HepG2 (cell line): ENCODE measurements at regions not wholly inside any gene's neighbourhood (a gene's known extent, or its start where the extent isn't known, plus 50 kb on each side); places are given as distances from the start of the nearest gene placed in this dataset.

Experiments used
- ATAC-seq: fragments of 200-7000 bp; cut with Tn5 transposase; 3 replicates; pipeline ENCODE4 v1.9.1; 2020; ENCODE audit warnings: mild to moderate bottlenecking, moderate library complexity
- BruUV-seq: library from RNA; stranded (reverse); fragments of 400-500 nt; replicated peaks from 2 replicates; lab custom pipeline; 2021; lab: Mats Ljungman, UMichigan
- CTCF ChIA-PET: fragments of 300-600 bp; formaldehyde crosslinking; extraction: SDS; loops from one replicate; lab custom pipeline; 2021; ENCODE audit warnings: low total read pairs, inconsistent platforms, low intra/inter-chr PET ratio; lab: Yijun Ruan, JAX
- POLR2A ChIA-PET: fragments of 350-600 bp; sonication (Branson Sonifier 250); formaldehyde crosslinking; loops from one replicate; lab custom pipeline; 2020; ENCODE audit warnings: antibody characterized with exemption, inconsistent platforms; lab: Yijun Ruan, JAX
- DNase-seq: peaks from one replicate; pipeline ENCODE4 v3.0.0-alpha.2; 2015; ENCODE audit warnings: low spot score
- FAIRE-seq: peaks from 3 replicates; lab custom pipeline; 2011; peaks lifted over from hg19 to GRCh38; lab: Jason Lieb, UNC
- H2AFZ ChIP-seq: one replicate; pipeline ENCODE4 v1.6.1; 2011; ENCODE audit warnings: low read length, inconsistent platforms
- H3K27ac ChIP-seq: fragments of 300-600 bp; 3 replicates; pipeline ENCODE4 v1.8.0; 2011; ENCODE audit warnings: mixed run types, mild to moderate bottlenecking, mixed read lengths, low read length, inconsistent platforms; ENCODE audit not compliant: insufficient read depth; ENCODE audit errors: extremely low read length
- H3K27me3 ChIP-seq, 2 experiments: fragments of 200-600 bp in 1 of 2; 2 replicates in 1 of 2; 3 replicates in 1 of 2; pipeline versions ENCODE4 v1.6.0 to v1.8.0; 2011; ENCODE audit warnings: low read length in 2 of 2, mild to moderate bottlenecking in 2 of 2, moderate library complexity in 2 of 2, inconsistent platforms in 1 of 2; ENCODE audit not compliant: insufficient read depth in 2 of 2, control insufficient read depth in 1 of 2
- H3K36me3 ChIP-seq, 2 experiments: fragments of 200-600 bp in 1 of 2; replicated peaks in 1 of 2; 2 replicates in 1 of 2; 3 replicates in 1 of 2; pipeline versions ENCODE4 v1.5.1 to v1.8.0; 2011; ENCODE audit warnings: low read length in 2 of 2, inconsistent platforms in 1 of 2; ENCODE audit not compliant: insufficient read depth in 2 of 2, control insufficient read depth in 1 of 2
- H3K4me1 ChIP-seq: 2 replicates; pipeline ENCODE4 v1.5.1; 2012; ENCODE audit warnings: low read length, inconsistent platforms; ENCODE audit not compliant: insufficient read depth
- H3K4me2 ChIP-seq: 2 replicates; pipeline ENCODE4 v1.6.0; 2011; ENCODE audit warnings: low read depth, low read length, inconsistent platforms
- H3K4me3 ChIP-seq, 3 experiments: fragments of 200-600 bp in 1 of 3; sonication (generic), shearing (Covaris generic) in 1 of 3; replicated peaks in 1 of 3; 2 replicates each; pipeline ENCODE4 v1.5.1; 2011 to 2016; ENCODE audit warnings: low read length in 3 of 3, inconsistent platforms in 2 of 3, low read depth in 2 of 3, mild to moderate bottlenecking in 2 of 3, control low read depth in 1 of 3, mixed read lengths in 1 of 3; ENCODE audit not compliant: insufficient read depth in 1 of 3
- H3K79me2 ChIP-seq: one replicate; pipeline ENCODE4 v1.6.1; 2011; ENCODE audit warnings: low read length, inconsistent platforms; ENCODE audit not compliant: insufficient read depth
- H3K9ac ChIP-seq: 2 replicates; pipeline ENCODE4 v1.6.0; 2011; ENCODE audit warnings: mild to moderate bottlenecking, low read depth, low read length, inconsistent platforms; ENCODE audit not compliant: insufficient read depth
- H3K9me3 ChIP-seq: 2 replicates; pipeline ENCODE4 v1.5.1; 2012; ENCODE audit warnings: mild to moderate bottlenecking, low read length
- H4K20me1 ChIP-seq: 2 replicates; pipeline ENCODE4 v1.6.0; 2011; ENCODE audit warnings: inconsistent platforms, mild to moderate bottlenecking, low read length, moderate library complexity; ENCODE audit not compliant: insufficient read depth
- ATF5 ChIP-seq: sonication (generic); formaldehyde crosslinking; IDR thresholded peaks from 2 replicates; pipeline ENCODE4 v1.4.0; 2020; ENCODE audit warnings: mild to moderate bottlenecking, low read depth, missing genetic modification reagents
- CTCF ChIP-seq: sonication (generic); formaldehyde crosslinking; IDR thresholded peaks from 2 replicates; pipeline ENCODE4 v1.5.0; 2020; ENCODE audit warnings: mild to moderate bottlenecking, missing genetic modification reagents, moderate library complexity
- FOSL2 ChIP-seq: sonication (generic); formaldehyde crosslinking; IDR thresholded peaks from 2 replicates; pipeline ENCODE4 v1.4.0; 2020; ENCODE audit warnings: missing genetic modification reagents
- MTERF4 ChIP-seq: sonication (generic); formaldehyde crosslinking; IDR thresholded peaks from 2 replicates; pipeline ENCODE4 v1.8.0; 2023; ENCODE audit warnings: mild to moderate bottlenecking, missing genetic modification reagents
- SMYD3 ChIP-seq: sonication (generic); formaldehyde crosslinking; IDR thresholded peaks from 2 replicates; pipeline ENCODE4 v1.8.1; 2023; ENCODE audit warnings: mild to moderate bottlenecking, missing genetic modification reagents
- ZC3H4 ChIP-seq: sonication (generic); formaldehyde crosslinking; IDR thresholded peaks from 2 replicates; pipeline ENCODE4 v1.4.0; 2020; ENCODE audit warnings: missing genetic modification reagents, borderline replicate concordance
- ZNF136 ChIP-seq: sonication (generic); formaldehyde crosslinking; IDR thresholded peaks from 2 replicates; pipeline ENCODE4 v1.8.1; 2022; ENCODE audit warnings: low read depth, mild to moderate bottlenecking, moderate library complexity, missing genetic modification reagents
- ZNF337 ChIP-seq: sonication (generic); formaldehyde crosslinking; IDR thresholded peaks from 2 replicates; pipeline ENCODE4 v1.5.1; 2020; ENCODE audit warnings: missing genetic modification reagents, low read depth, mild to moderate bottlenecking, borderline replicate concordance
- ZNF800 ChIP-seq: sonication (generic); formaldehyde crosslinking; IDR thresholded peaks from 2 replicates; pipeline ENCODE4 v1.4.0; 2020; ENCODE audit warnings: missing genetic modification reagents
- WGBS: methylation state at CpG from one replicate; pipeline ENCODE4 v1.1.6; 2017; ENCODE audit warnings: low lambda C conversion rate; 5-methylcytosine and 5-hydroxymethylcytosine counted together
- in situ Hi-C: cut with HindIII; loops from 2 replicates; pipeline ENCODE4 v1.10.0; 2017; ENCODE audit warnings: low pct_unique_long_range_greater_than_20kb; ENCODE audit not compliant: extremely low pct_ligation_motif_present
- intact Hi-C: fragments of 100-400 bp; cut with micrococcal nuclease; formaldehyde crosslinking; loops from one replicate; pipeline ENCODE4 v1.10.0; 2022; ENCODE audit not compliant: unreplicated experiment

GRCh38 chr13:80177327-80177726 is 163.6 kb downstream of the SPRY2 start (continued):
- no peak for TF ChIP-seq ZNF136 (CRISPR knock-in tag)

GRCh38 chr13:80173224-80173623 is 167.7 kb downstream of the SPRY2 start:
- Histone ChIP-seq H4K20me1 (no peaks in the 10 kb centered on the region), H3K27ac (no peak overlapping the region), H2AFZ (no peak overlapping the region), H3K79me2 (no peaks in the 10 kb centered on the region), H3K27me3 (no peaks in the 10 kb centered on the region), H3K9me3 (no peaks in the 10 kb centered on the region), H3K4me3 (no peak overlapping the region), H3K36me3 (no peaks in the 10 kb centered on the region), H3K4me1 (no peaks in the 10 kb centered on the region), H3K4me2 (no peak overlapping the region), H3K9ac (no peak overlapping the region)
- DNase-seq = no peak
- in situ Hi-C loops (no loop called here), intact Hi-C loops (no loop called here)
- 8% methylated on average over 2 of the region's 2 CpGs for WGBS
- FAIRE-seq = no peak
- ChIA-PET CTCF (no interaction called here), POLR2A (no interaction called here)
- ATAC-seq = no peak
- BruUV-seq = no TSS peak
- no peak for TF ChIP-seq ZC3H4 (CRISPR knock-in tag)
- TF ChIP-seq MTERF4 (CRISPR knock-in tag) = no peak
- TF ChIP-seq ZNF337 (CRISPR knock-in tag) = no peak

GRCh38 chr13:80171096-80171495 is 169.8 kb downstream of the SPRY2 start:
- Histone ChIP-seq H3K4me2 (no peak overlapping the region), H3K4me1 (no peaks in the 10 kb centered on the region), H3K79me2 (no peaks in the 10 kb centered on the region), H3K27ac (no peak overlapping the region), H3K27me3 (no peaks in the 10 kb centered on the region), H3K36me3 (no peaks in the 10 kb centered on the region), H3K9me3 (no peaks in the 10 kb centered on the region), H3K4me3 (no peak overlapping the region), H3K9ac (no peak overlapping the region), H2AFZ (no peak overlapping the region), H4K20me1 (no peaks in the 10 kb centered on the region)
- BruUV-seq = no TSS peak
- FAIRE-seq = no peak
- intact Hi-C loops (no loop called here), in situ Hi-C loops (no loop called here)
- WGBS = 31% methylated on average over 3 of the region's 4 CpGs
- no peak for ATAC-seq
- DNase-seq = no peak
- CTCF ChIA-PET = no interaction called here
- POLR2A ChIA-PET = no interaction called here
- no peak for TF ChIP-seq ZNF800
- TF ChIP-seq ATF5 = no peak
- no peak for TF ChIP-seq SMYD3 (CRISPR knock-in tag)
- TF ChIP-seq FOSL2 = no peak
- TF ChIP-seq CTCF = no peak
